ENCODE measurements at regions not wholly inside any gene's neighbourhood (a gene's known extent, or its start where the extent isn't known, plus 50 kb on each side); places are given as distances from the start of the nearest gene placed in this dataset.

DNA sequence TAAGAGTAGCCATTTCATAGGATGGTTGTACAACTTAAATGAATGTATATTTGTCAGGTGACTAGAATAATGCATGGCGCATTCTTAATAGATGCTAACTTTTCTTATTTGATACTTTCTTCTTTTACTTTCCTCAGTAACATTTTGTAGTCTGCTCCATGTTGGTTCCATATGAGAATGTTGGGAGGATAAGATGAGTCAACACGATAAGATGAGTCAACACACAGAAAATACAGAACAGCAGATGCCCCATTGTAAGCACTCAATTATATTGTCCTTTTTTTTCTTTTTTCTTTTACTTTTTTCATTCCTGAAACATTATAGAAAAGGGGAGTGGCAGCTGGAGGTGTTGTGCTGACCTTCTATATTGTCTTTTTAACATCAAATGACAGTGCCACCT lies 92.3 kb upstream of the SPATA31C2 start:
- no peak for TF ChIP-seq CTCF (IDR thresholded peaks at IDR 0.05)
- no peak for TF ChIP-seq POLR2A (IDR thresholded peaks at IDR 0.05)

All from suprapubic skin (tissue), 3 donors.